Psoas muscle (tissue), 7 donors: ENCODE measurements at regions not wholly inside any gene's neighbourhood (a gene's known extent, or its start where the extent isn't known, plus 50 kb on each side); places are given as distances from the start of the nearest gene placed in this dataset.
A peak's percentile ranks its signal among the peaks of the same experiment; 100 is the strongest.

Experiments used
- ATAC-seq, 4 donors: fragments of 200-7000 bp; cut with Tn5 transposase; one replicate each; pipeline ENCODE4 v1.9.1; 2020; ENCODE audit warnings: moderate library complexity in 3 of 4, mild to moderate bottlenecking in 2 of 4
- DNase-seq, 2 donors: peaks; one replicate each; pipeline ENCODE4 v3.0.0-alpha.2; 2020
- H3K27ac ChIP-seq: fragments of 200-600 bp; one replicate; pipeline ENCODE4 v1.8.0; 2022
- H3K27me3 ChIP-seq, 3 donors: fragments of 200-600 bp in 1 of 3; one replicate each; pipeline versions ENCODE4 v1.6.1 to v1.8.0; 2013 to 2022; ENCODE audit warnings: low read length in 2 of 3, mild to moderate bottlenecking in 2 of 3, moderate library complexity in 1 of 3; ENCODE audit not compliant: insufficient read depth in 3 of 3
- H3K36me3 ChIP-seq, 2 donors: fragments of 200-600 bp in 1 of 2; one replicate each; pipeline versions ENCODE4 v1.6.1 to v1.8.0; 2013 to 2022; ENCODE audit warnings: low read depth in 1 of 2, mild to moderate bottlenecking in 1 of 2, moderate library complexity in 1 of 2; ENCODE audit not compliant: insufficient read depth in 1 of 2
- H3K4me1 ChIP-seq: fragments of 200-600 bp; one replicate; pipeline ENCODE4 v1.8.0; 2022
- H3K4me3 ChIP-seq: fragments of 200-600 bp; one replicate; pipeline ENCODE4 v1.8.0; 2022; ENCODE audit warnings: mild to moderate bottlenecking
- H3K9me3 ChIP-seq: fragments of 200-600 bp; one replicate; pipeline ENCODE4 v1.8.0; 2022
- CTCF ChIP-seq: fragments of 200-600 bp; IDR thresholded peaks from one replicate; pipeline ENCODE4 v1.8.0; 2022; ENCODE audit warnings: antibody characterized with exemption
- WGBS, 3 donors: extraction: QIAGEN DNeasy Blood & Tissue Kit; methylation state at CpG; one replicate each; pipeline versions ENCODE4 v1.1.6 to v1.1.7; 2013; 5-methylcytosine and 5-hydroxymethylcytosine counted together
- intact Hi-C, 2 donors: fragments of 100-400 bp; cut with DNase I; formaldehyde crosslinking; loops; one replicate each; pipeline versions ENCODE4 v1.11.0 to v1.14.2; 2022
- donor health status: healthy with polysubstance abuse.
- donor health status: DM: no; HTN: no; CAD: no; lungs with moderate emphysema.
- donor health status: Bipolar disorder and iron deficiency.
- donor health status: healthy.
- donor health status: DM: yes; HTN: yes; CAD: no.
- donor health status: DM: no; HTN: no; CAD: no.
- donor health status: DM: yes; HTN: yes; CAD: no.

DNA sequence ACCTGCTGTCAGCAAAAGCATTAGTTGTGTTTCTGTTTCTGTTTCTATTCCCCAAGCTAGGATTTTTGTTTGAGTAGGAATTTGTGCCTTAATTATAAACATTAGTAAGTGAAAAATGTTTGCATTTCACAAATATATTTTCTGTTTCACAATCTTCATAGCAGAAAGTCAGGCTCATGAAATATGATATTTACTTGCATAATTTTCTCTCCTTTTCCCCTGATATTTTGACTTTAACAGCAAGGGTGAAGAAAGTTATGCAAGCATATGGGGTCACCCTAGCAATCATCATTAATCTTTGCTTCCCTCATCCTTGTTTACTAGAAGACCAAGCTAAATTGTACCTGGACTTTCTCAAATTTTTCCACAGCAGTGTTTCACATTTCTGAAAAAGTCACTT is 140.3 kb upstream of the SEMA6D start:
- no peaks in the 10 kb centered on the region for H3K9me3 ChIP-seq

DNA sequence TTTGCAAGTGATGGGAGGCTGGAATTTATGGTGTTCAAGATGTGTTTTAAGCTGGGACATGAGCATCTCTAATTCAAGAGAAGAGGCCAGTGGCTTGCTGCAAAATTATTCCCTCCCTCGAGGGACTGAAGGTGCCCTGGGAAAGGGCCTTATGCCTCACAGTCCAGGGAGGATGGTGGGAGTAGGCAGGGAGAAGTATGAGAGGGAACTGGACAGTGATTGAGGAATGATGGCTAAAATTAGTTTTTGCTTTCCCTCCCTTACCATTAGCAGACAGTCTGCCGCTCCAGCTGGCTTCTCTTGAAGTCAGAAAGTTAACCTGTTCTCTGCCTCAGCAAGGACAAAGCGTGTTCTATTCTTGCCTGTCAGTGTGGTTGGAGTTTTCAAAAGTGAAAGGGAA is 139.8 kb upstream of the SEMA6D start:
- Histone ChIP-seq H3K27ac (no peak overlapping the region), H3K4me1 (no peaks in the 10 kb centered on the region), H3K36me3 (no peaks in the 10 kb centered on the region), H3K9me3 (no peaks in the 10 kb centered on the region), H3K4me3 (no peak overlapping the region), H3K27me3 (no peaks in the 10 kb centered on the region)
- ATAC-seq (no peak), DNase-seq (no peak)
- 36 to 46% (median 39%) methylated on average over 3 of the region's 3 CpGs for WGBS, 3 donors
- intact Hi-C loops, result no loop called here
- no peak for TF ChIP-seq CTCF

More for the DNA sequence above, 140.3 kb upstream of the SEMA6D start:
- no peaks in the 10 kb centered on the region for H3K36me3 ChIP-seq
- no peaks in the 10 kb centered on the region for H3K27me3 ChIP-seq
- TF ChIP-seq CTCF, result no peak
- intact Hi-C loops, result no loop called here
- ATAC-seq (no peak), DNase-seq (no peak)
- H3K4me1 ChIP-seq, result no peaks in the 10 kb centered on the region
- H3K27ac ChIP-seq, result no peak overlapping the region
- no peak overlapping the region for H3K4me3 ChIP-seq

- DNase-seq (no peak), ATAC-seq (no peak)
- intact Hi-C loops, result no loop called here
- Histone ChIP-seq H3K36me3 (no peaks in the 10 kb centered on the region), H3K4me1 (no peaks in the 10 kb centered on the region), H3K27me3 (no peaks in the 10 kb centered on the region), H3K9me3 (no peaks in the 10 kb centered on the region), H3K4me3 (no peak overlapping the region), H3K27ac (no peak overlapping the region)
- WGBS, 3 donors, result 86 to 93% (median 89%) methylated on average over 4 of the region's 4 CpGs
- no peak for TF ChIP-seq CTCF
These were observed 135.1 kb upstream of the SEMA6D start for GRCh38 chr15:47582233-47582632.

GRCh38 chr15:47584316-47584715 is 133.0 kb upstream of the SEMA6D start:
- Histone ChIP-seq H3K9me3 (no peaks in the 10 kb centered on the region), H3K36me3 (no peaks in the 10 kb centered on the region), H3K27me3 (no peaks in the 10 kb centered on the region), H3K4me3 (no peak overlapping the region), H3K4me1 (no peaks in the 10 kb centered on the region), H3K27ac (no peak overlapping the region)
- DNase-seq, result no peak
- no peak for ATAC-seq
- no peak for TF ChIP-seq CTCF
- WGBS, 3 donors, result 86 to 95% (median 94%) methylated on average over 3 of the region's 3 CpGs
- intact Hi-C loops, result no loop called here

GRCh38 chr15:47586653-47587224 is 130.6 kb upstream of the SEMA6D start:
- Histone ChIP-seq H3K9me3 (no peaks in the 10 kb centered on the region), H3K27me3 (no peaks in the 10 kb centered on the region), H3K4me3 (no peak overlapping the region), H3K36me3 (no peaks in the 10 kb centered on the region), H3K4me1 (no peaks in the 10 kb centered on the region), H3K27ac (no peak overlapping the region)
- DNase-seq (peak in 1 of 2 donors; percentile 56), ATAC-seq (no peak)
- 56 to 64% (median 59%) methylated on average over 6 of the region's 6 CpGs for WGBS, 3 donors
- intact Hi-C loops, result no loop called here
- no peak for TF ChIP-seq CTCF
